DMS 273 (cell line): ENCODE measurements at regions not wholly inside any gene's neighbourhood (a gene's known extent, or its start where the extent isn't known, plus 50 kb on each side); places are given as distances from the start of the nearest gene placed in this dataset.
A peak's percentile ranks its signal among the peaks of the same experiment; 100 is the strongest.

Source experiments
- DNase-seq: peaks from one replicate; lab custom pipeline; 2025; ENCODE audit not compliant: unreplicated experiment; lab: John Stamatoyannopoulos, UW

- no peak for DNase-seq
Observed at GRCh38 chr5:149441986-149442385, 62.9 kb upstream of the IL17B start.

DNA sequence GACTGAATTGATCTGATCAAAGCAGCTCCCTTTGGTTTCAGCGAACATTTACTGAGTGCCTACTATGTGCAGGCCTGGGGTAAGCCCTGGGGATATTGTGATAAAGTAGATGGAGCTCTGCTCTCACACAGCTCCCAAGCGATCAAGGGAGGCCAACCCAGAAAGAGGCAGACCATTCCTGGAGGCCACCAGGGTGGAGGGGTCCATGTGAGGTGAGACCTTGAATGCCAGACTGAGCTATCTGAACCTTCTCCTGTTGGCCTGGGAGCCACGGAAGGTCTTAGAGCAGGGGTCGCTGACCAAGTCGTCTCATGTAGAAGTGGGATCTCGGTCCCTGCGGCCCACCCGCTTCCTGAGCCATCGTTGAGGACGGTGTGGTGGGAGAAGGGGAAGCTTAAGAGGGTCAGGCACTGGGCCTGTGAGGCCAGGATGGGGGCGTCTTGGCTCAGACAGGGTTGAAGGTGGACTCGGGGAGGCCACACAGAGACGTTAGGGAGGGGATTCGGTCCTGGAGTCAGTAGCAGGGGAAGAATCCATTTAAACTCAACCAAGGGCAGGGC, 62.2 kb upstream of the IL17B start:
- no peak for DNase-seq

GRCh38 chr5:149439899-149440542, 60.9 kb upstream of the IL17B start:
- peak; percentile 83 for DNase-seq

GRCh38 chr5:149438711-149439132, 59.6 kb upstream of the IL17B start:
- peak; percentile 73 for DNase-seq

DNA sequence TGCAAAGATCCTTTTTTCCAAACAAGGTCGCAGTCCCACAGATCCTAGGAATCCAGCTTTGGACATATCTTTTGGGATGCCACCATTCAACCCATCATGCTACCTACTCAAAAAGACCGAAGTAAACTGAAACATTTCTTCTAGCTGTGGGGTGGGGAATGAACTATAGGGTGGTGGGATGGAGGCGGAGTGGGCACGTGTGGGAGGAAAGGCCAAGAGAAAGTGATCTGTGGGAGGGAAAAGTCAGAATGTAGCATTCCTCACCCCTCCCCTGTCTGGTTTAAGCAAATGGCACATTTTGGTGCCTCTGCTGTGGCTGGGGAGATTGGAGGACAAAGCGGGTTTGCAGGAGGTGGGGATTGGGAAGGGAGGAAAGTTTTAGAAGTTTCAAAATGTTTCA, 59.2 kb upstream of the IL17B start:
- DNase-seq = no peak

DNA sequence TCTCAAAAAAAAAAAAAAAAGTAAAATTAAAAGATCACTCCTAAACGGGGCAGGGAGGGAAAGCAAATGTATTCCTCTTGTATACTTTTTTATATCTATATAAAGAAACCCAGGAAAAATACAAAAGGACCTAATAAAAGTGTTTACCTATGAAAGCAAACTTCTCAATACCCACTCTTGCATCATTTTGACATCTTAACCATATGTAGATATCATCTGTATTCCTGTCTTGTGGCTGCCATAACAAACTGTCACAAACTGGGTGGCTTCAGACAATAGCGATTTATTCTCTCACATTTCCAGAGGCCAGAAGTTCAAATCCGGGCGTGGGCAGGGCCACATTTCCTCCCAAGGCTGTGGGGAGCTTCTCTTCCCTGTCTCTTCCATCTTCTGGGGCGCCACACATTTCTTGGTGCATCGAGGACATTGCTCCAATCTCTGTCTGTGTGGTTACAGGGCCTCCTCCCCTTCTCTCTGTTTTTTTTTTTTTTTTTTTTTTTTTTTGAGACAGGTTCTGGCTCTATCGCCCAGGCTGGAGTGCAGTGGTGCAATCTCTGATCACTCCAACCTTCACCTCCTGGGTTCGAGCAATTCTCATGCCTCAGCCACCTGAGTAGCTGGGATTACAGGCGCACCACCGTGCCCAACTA, 58.4 kb upstream of the IL17B start:
- DNase-seq = no peak

DNA sequence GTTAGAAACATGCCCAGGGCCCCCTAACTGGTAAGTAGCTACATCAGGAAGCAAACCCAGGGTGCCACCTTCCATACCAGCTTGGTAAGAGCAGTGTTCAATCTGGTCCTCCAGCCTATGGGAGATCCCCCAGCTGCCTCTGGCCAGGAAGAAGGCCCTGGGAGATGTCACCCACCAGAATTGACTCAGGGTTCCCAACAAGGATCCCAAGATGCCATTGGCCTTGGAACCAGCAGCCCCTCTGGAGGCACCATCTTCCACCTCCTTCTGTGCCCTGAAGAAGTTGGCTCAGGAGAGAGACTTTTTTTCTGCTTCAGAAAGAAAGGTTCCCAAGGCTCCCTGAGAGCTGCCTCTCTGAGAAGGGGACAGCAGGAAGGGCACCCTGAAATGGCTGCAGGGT, 56.6 kb upstream of the IL17B start:
- DNase-seq = no peak

GRCh38 chr5:149435015-149435376, 55.9 kb upstream of the IL17B start:
- DNase-seq = no peak

DNA sequence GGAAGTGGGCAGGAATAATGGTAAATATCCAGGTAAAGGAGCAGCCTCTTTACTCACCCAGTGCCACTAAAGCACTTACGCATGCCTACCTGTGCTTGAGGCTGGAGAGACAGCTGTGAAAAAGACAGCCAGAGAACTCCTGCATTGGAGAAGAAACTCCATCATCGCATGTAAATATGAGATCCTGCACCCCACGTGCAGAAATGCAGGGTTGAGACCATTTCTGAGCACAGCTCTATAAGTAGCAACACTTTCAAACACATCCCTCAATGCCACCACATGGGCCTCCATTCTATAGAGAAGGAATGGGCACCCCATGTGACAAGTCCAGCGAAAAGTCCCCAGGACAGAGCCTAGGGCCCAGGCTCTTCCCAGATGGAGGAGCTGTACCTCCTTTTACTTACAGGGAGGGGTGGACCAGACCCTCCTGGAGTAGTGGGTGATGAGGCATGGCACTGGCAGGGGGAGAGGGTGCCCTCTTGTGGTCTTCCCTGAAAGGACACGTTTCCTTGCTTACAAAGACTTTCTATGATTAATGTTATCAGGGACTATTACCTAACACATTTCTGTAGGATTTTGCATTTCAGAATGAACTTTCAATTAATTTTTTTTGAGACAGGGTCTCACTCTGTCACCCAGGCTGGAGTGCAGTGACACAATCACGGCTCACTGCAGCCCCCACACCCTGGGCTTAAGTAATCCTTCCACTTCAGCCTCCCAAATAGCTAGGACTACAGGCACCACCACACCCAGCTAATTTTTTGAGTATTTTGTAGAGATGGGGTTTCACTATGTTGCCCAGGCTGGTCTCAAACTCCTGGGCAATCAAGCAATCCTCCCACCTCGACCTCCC, 55.3 kb upstream of the IL17B start:
- peak; percentile 81 for DNase-seq

- DNase-seq = no peak
Observed at GRCh38 chr5:149433524-149434131, 54.5 kb upstream of the IL17B start.

GRCh38 chr5:149432911-149433401, 53.9 kb upstream of the IL17B start:
- no peak for DNase-seq

GRCh38 chr5:149432376-149432775, 53.3 kb upstream of the IL17B start:
- no peak for DNase-seq

- DNase-seq = peak; percentile 34
Observed at GRCh38 chr5:149429839-149430721, 51.0 kb upstream of the IL17B start.
